H1 (cell line): ENCODE measurements at regions not wholly inside any gene's neighbourhood (a gene's known extent, or its start where the extent isn't known, plus 50 kb on each side); places are given as distances from the start of the nearest gene placed in this dataset.

Experiments used
- CTCF ChIA-PET: fragments of 300-600 bp; sonication (Branson Sonifier 250); formaldehyde crosslinking; loops from one replicate; lab custom pipeline; 2021; ENCODE audit not compliant: partially characterized antibody; lab: Charles Lee
- POLR2A ChIA-PET: fragments of 300-600 bp; sonication (Branson Sonifier 250); formaldehyde crosslinking; loops from one replicate; lab custom pipeline; 2021; ENCODE audit warnings: inconsistent platforms; ENCODE audit not compliant: partially characterized antibody; lab: Charles Lee
- DNase-seq, 2 experiments: peaks; one replicate each; pipeline versions ENCODE4 v3.0.0 to v3.0.0-alpha.2; 2010 to 2022; ENCODE audit warnings: low spot score in 2 of 2, low read depth in 1 of 2, mixed read lengths in 1 of 2
- FAIRE-seq: peaks from 2 replicates; lab custom pipeline; 2011; peaks lifted over from hg19 to GRCh38; lab: Jason Lieb, UNC
- H2AFZ ChIP-seq: 2 replicates; pipeline ENCODE4 v1.8.1; 2012; ENCODE audit warnings: low read length, inconsistent platforms
- H2AK5ac ChIP-seq: 2 replicates; pipeline ENCODE4 v1.6.1; 2013; ENCODE audit warnings: low read depth, low read length
- H2BK120ac ChIP-seq: replicated peaks from 2 replicates; pipeline ENCODE3; 2013; ENCODE audit warnings: low read depth, low read length, inconsistent platforms
- H2BK12ac ChIP-seq: 2 replicates; pipeline ENCODE4 v1.6.1; 2013; ENCODE audit warnings: low read depth, low read length
- H2BK15ac ChIP-seq: 2 replicates; pipeline ENCODE4 v1.6.1; 2013; ENCODE audit warnings: low read length
- H2BK20ac ChIP-seq: 2 replicates; pipeline ENCODE4 v1.6.1; 2013; ENCODE audit warnings: low read length
- H2BK5ac ChIP-seq: 2 replicates; pipeline ENCODE4 v1.6.1; 2013; ENCODE audit warnings: low read depth, low read length
- H3K14ac ChIP-seq: 2 replicates; pipeline ENCODE4 v1.6.1; 2013; ENCODE audit warnings: inconsistent platforms; ENCODE audit not compliant: insufficient read length
- H3K18ac ChIP-seq: 2 replicates; pipeline ENCODE4 v1.6.1; 2013; ENCODE audit warnings: low read length; ENCODE audit errors: extremely low read depth
- H3K23ac ChIP-seq: 2 replicates; pipeline ENCODE4 v1.6.1; 2013; ENCODE audit warnings: inconsistent platforms; ENCODE audit not compliant: insufficient read length
- H3K23me2 ChIP-seq: 2 replicates; pipeline ENCODE4 v1.6.1; 2013; ENCODE audit warnings: low read depth, low read length
- H3K27ac ChIP-seq: 2 replicates; pipeline ENCODE4 v1.6.1; 2011; ENCODE audit warnings: low read depth, low read length, inconsistent platforms
- H3K27me3 ChIP-seq, 4 experiments: replicated peaks in 1 of 4; 1 replicate in 1 of 4; 2 replicates in 3 of 4; pipeline versions ENCODE4 v1.6.1 to v1.8.1; 2011 to 2013; ENCODE audit warnings: low read length in 3 of 4, mild to moderate bottlenecking in 3 of 4, inconsistent platforms in 2 of 4, mixed read lengths in 2 of 4, moderate library complexity in 1 of 4; ENCODE audit not compliant: control insufficient read depth in 3 of 4, insufficient read depth in 3 of 4; ENCODE audit errors: extremely low read depth in 1 of 4
- H3K36me3 ChIP-seq, 4 experiments: 2 replicates each; pipeline versions ENCODE4 v1.6.1 to v1.8.1; 2011 to 2013; ENCODE audit warnings: mild to moderate bottlenecking in 4 of 4, low read length in 3 of 4, moderate library complexity in 2 of 4, control low read depth in 1 of 4, inconsistent platforms in 1 of 4; ENCODE audit not compliant: insufficient read depth in 4 of 4, control insufficient read depth in 2 of 4
- H3K4ac ChIP-seq: replicated peaks from 2 replicates; pipeline ENCODE3; 2013; ENCODE audit warnings: low read length, low read depth, mixed read lengths, inconsistent platforms; ENCODE audit not compliant: insufficient read length
- H3K4me1 ChIP-seq, 4 experiments: replicated peaks in 1 of 4; 1 replicate in 1 of 4; 2 replicates in 3 of 4; pipeline versions ENCODE4 v1.6.1 to v1.8.1; 2011 to 2013; ENCODE audit warnings: low read length in 3 of 4, inconsistent platforms in 2 of 4, mixed read lengths in 1 of 4; ENCODE audit not compliant: insufficient read depth in 4 of 4, control insufficient read depth in 3 of 4
- H3K4me2 ChIP-seq, 2 experiments: 2 replicates each; pipeline versions ENCODE4 v1.6.1 to v1.8.1; 2011 to 2013; ENCODE audit warnings: low read depth in 2 of 2, low read length in 2 of 2, control low read depth in 1 of 2, inconsistent platforms in 1 of 2, mild to moderate bottlenecking in 1 of 2; ENCODE audit not compliant: insufficient read depth in 1 of 2
- H3K4me3 ChIP-seq, 4 experiments: fragments of 200-600, 300-600 bp in 1 of 4; sonication (generic), shearing (Covaris generic), sonication (Bioruptor Twin) in 1 of 4; 2 replicates each; pipeline versions ENCODE4 v1.5.1 to v1.8.1; 2011 to 2016; ENCODE audit warnings: low read length in 4 of 4, low read depth in 3 of 4, control low read depth in 2 of 4, inconsistent platforms in 2 of 4, mild to moderate bottlenecking in 2 of 4, mixed read lengths in 1 of 4, moderate library complexity in 1 of 4; ENCODE audit not compliant: insufficient read depth in 2 of 4; ENCODE audit errors: extremely low read depth in 1 of 4
- H3K56ac ChIP-seq: replicated peaks from 2 replicates; pipeline ENCODE3; 2013; ENCODE audit warnings: low read depth, mild to moderate bottlenecking, mixed read lengths, low read length, inconsistent platforms; ENCODE audit not compliant: insufficient read length
- H3K79me1 ChIP-seq: 2 replicates; pipeline ENCODE4 v1.6.1; 2013; ENCODE audit warnings: low read depth, low read length, control low read depth
- H3K79me2 ChIP-seq, 2 experiments: 2 replicates each; pipeline versions ENCODE4 v1.6.1 to v1.8.1; 2012 to 2013; ENCODE audit warnings: low read length in 2 of 2, mild to moderate bottlenecking in 2 of 2, inconsistent platforms in 1 of 2; ENCODE audit not compliant: insufficient read depth in 2 of 2, control insufficient read depth in 1 of 2
- H3K9ac ChIP-seq, 4 experiments: replicated peaks in 1 of 4; 1 replicate in 1 of 4; 2 replicates in 3 of 4; pipeline versions ENCODE4 v1.6.1 to v1.8.1; 2011 to 2013; ENCODE audit warnings: low read depth in 3 of 4, low read length in 3 of 4, control low read depth in 2 of 4, mild to moderate bottlenecking in 2 of 4, moderate library complexity in 2 of 4, inconsistent platforms in 1 of 4; ENCODE audit errors: extremely low read depth in 1 of 4
- H3K9me3 ChIP-seq, 2 experiments: 2 replicates each; pipeline versions ENCODE4 v1.6.1 to v1.8.1; 2012 to 2013; ENCODE audit warnings: mild to moderate bottlenecking in 2 of 2, moderate library complexity in 2 of 2, control low read depth in 1 of 2, inconsistent platforms in 1 of 2, low read depth in 1 of 2, low read length in 1 of 2, mixed read lengths in 1 of 2; ENCODE audit not compliant: insufficient read depth in 2 of 2
- H4K20me1 ChIP-seq, 2 experiments: replicated peaks in 1 of 2; 2 replicates each; pipeline versions ENCODE3 to v1.8.1; 2011 to 2013; ENCODE audit warnings: inconsistent platforms in 2 of 2, low read length in 2 of 2, mild to moderate bottlenecking in 1 of 2; ENCODE audit not compliant: insufficient read depth in 2 of 2, control insufficient read depth in 1 of 2
- H4K5ac ChIP-seq: 2 replicates; pipeline ENCODE4 v1.6.1; 2013; ENCODE audit warnings: low read length, low read depth, mixed read lengths, inconsistent platforms; ENCODE audit not compliant: insufficient read length
- H4K8ac ChIP-seq: 2 replicates; pipeline ENCODE4 v1.8.0; 2013; ENCODE audit warnings: mild to moderate bottlenecking, moderate library complexity, low read length, inconsistent platforms; ENCODE audit not compliant: insufficient read depth; ENCODE audit errors: extremely low read depth
- H4K91ac ChIP-seq: replicated peaks from 2 replicates; pipeline ENCODE3; 2013; ENCODE audit warnings: low read length, mixed read lengths, inconsistent platforms; ENCODE audit not compliant: insufficient read length
- BACH1 ChIP-seq: IDR thresholded peaks from 2 replicates; pipeline ENCODE4 v1.6.1; 2012; ENCODE audit warnings: low read length, improper control_type of control experiment
- KDM4A ChIP-seq: IDR thresholded peaks from one replicate; pipeline ENCODE4 v1.7.1; 2012; ENCODE audit warnings: low read depth, mild to moderate bottlenecking, moderate library complexity, low read length, inconsistent platforms; ENCODE audit not compliant: severe bottlenecking
- KDM5A ChIP-seq: fragments of 200-600 bp; IDR thresholded peaks from 2 replicates; pipeline ENCODE4 v1.7.1; 2012; ENCODE audit warnings: mild to moderate bottlenecking, low read length, inconsistent platforms, mixed read lengths
- WGBS, 2 experiments: shearing (Covaris generic) in 1 of 2; methylation state at CpG; one replicate each; pipeline versions ENCODE4 v1.1.6 to v1.1.7; 2013 to 2015; ENCODE audit warnings: low lambda C conversion rate in 2 of 2, mixed read lengths in 2 of 2, inconsistent platforms in 1 of 2, low coverage in 1 of 2, missing lambda C conversion rate in 1 of 2; ENCODE audit not compliant: insufficient replicate concordance in 2 of 2, insufficient coverage in 1 of 2, insufficient read length in 1 of 2; ENCODE audit errors: extremely low coverage in 1 of 2, missing lambda C conversion rate in 1 of 2; 5-methylcytosine and 5-hydroxymethylcytosine counted together

DNA sequence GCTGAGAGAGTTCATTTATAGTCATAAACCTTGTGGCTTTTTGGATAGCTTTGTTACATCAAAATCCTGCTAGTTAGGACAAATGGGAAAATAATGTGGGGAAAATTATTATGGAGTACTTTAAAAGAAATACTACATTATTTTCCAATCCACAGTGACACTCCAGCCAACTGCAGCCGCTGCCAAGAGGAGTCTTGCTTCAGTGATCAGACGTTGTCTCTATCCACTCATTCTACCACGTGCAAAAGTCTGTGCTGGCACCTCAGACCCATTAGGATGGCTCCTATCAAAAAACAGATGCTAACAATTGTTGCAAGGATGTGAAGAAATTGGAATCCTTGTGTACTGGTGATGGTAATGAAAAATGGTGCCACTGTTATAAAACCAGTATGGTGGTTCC, 128.6 kb upstream of the IQSEC1 start:
- FAIRE-seq (no peak), DNase-seq (no peak)
- Histone ChIP-seq H2BK5ac (no peak overlapping the region), H2BK15ac (no peak overlapping the region), H3K4me3 (no peak overlapping the region), H3K36me3 (no peaks in the 10 kb centered on the region), H3K4me1 (peaks cover 0 to 3% (median under 1%) of the 10 kb centered on the region in 4 experiments; a peak in 5 of 7 replicates), H3K23ac (no peak overlapping the region), H3K18ac (no peak overlapping the region), H2BK12ac (no peak overlapping the region), H2AK5ac (no peak overlapping the region), H3K23me2 (peaks cover 15% of the 10 kb centered on the region; the same call in 1 of the 2 replicates), H3K4me2 (no peak overlapping the region), H2BK20ac (no peak overlapping the region), H2AFZ (no peak overlapping the region), H3K27ac (no peak overlapping the region), H3K79me2 (no peaks in the 10 kb centered on the region), H2BK120ac (no peak overlapping the region), H4K5ac (no peak overlapping the region), H4K91ac (no peak overlapping the region), H3K14ac (no peak overlapping the region), H3K56ac (no peak overlapping the region), H4K8ac (no peak overlapping the region), H3K9ac (no peak overlapping the region), H3K4ac (no peak overlapping the region), H3K79me1 (peaks cover 2% of the 10 kb centered on the region; the same call in 1 of the 2 replicates), H3K27me3 (peaks cover 0 to 4% (median 3%) of the 10 kb centered on the region in 4 experiments; a peak in 4 of 7 replicates), H4K20me1 (peaks cover 0 to 14% of the 10 kb centered on the region in 2 experiments), H3K9me3 (no peaks in the 10 kb centered on the region)
- 91% methylated on average over 3 of the region's 3 CpGs; no CpG with 5 or more reads in 1 of the 2 experiments for WGBS, 2 experiments
- ChIA-PET CTCF (interaction anchor here (0.7 to 3.2 kb wide), 26 partner anchors 9 to 447 kb away, joined by 3 to 20 read pairs (median 4); no protein-coding TSS in a partner anchor), POLR2A (no interaction called here)
- TF ChIP-seq KDM5A (no peak), BACH1 (no peak), KDM4A (no peak)
